Activated CD4-positive, alpha-beta T cell treated with anti-CD3 and anti-CD28 coated beads, Interleukin-2, Interleukin-6, amounts not matched to agents 100 ng/mL and 50 ng/mL, durations not matched to agents 16 hours and 8 hours (primary cell): ENCODE measurements at regions not wholly inside any gene's neighbourhood (a gene's known extent, or its start where the extent isn't known, plus 50 kb on each side); places are given as distances from the start of the nearest gene placed in this dataset.
"Not testable (repeated sequence)": the region's sequence is repeated elsewhere in the genome, so short reads cannot be mapped to it uniquely, and the experiment has no call there.

Source experiments
- DNase-seq: peaks from one replicate; pipeline ENCODE4 v3.0.0-alpha.2; 2020

DNA sequence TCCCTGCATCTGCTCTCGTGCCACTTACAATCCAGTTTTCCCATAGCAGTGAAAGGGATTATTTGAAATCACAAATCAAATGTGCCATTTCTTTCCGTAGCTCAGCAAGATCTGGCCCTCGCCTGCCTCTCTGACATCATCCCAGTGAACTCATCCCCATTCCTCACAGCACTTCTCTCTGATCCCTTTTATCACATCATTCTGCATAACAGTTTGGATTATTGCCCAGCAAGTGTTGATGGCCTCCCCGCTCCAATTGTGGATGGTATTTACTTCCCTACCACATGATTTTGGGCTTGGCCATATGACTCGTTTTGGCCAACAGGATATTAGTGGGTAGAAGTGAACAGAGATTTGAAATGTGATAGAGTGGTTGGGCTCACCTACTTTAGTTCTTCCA is 185.0 kb downstream of the NPIPA7 start:
- DNase-seq = not testable (repeated sequence)

DNA sequence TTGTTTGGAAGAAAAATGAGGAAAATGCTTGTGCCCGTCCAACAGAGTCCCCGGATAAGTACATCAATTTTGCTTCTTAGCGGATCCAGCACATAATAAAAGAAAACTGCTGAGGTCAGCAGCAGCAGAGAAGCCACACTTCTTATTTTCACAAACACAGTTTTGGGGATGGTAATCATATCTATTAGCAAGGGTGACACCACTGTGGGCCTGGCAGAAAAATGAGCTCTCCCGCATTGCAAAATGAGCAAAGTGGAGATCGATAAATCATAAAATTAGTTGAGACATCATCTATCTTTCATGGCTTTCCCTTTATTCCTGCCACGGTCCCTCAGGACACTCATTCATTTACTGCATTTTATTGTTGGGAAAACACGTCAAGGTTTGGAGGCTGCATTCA is 186.4 kb downstream of the NPIPA7 start:
- not testable (repeated sequence) for DNase-seq

DNA sequence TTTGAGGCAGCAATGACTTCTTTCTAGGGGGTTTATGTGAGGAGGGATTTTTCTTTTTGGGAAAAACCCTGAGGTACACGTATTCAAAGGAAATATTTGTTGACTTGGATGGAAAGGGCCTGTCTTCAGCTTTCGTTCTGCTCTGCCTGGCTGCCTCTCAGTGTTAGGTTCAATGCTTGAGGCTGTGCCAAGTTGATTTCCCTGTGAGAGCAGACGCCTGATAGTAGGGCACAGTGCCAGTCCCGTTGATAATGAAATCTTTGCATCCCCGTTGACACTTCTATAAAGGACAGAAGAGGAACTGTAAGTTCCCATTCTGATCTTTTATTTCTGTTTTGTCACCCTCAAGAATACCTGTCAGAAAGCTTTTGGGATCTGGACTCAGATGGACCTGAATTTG is 191.1 kb downstream of the NPIPA7 start:
- not testable (repeated sequence) for DNase-seq

DNA sequence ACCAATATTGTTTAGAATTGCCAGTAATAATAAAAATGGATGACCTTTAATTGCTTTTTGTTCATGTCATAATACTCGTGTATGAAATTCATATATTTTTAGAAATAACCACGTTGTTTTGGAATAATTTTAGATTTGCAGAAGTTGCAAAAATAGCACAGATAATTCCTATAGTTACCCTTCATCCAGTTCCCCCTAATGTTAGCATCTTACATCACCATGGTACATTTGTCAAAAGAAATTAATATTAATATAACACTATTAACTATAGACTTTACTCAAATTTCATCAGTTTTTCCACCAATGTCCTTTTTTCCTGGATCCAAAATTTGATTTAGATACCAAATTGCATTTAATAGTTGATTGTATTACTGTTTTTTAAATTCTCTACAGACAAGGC is 191.9 kb downstream of the NPIPA7 start:
- DNase-seq = not testable (repeated sequence)

DNA sequence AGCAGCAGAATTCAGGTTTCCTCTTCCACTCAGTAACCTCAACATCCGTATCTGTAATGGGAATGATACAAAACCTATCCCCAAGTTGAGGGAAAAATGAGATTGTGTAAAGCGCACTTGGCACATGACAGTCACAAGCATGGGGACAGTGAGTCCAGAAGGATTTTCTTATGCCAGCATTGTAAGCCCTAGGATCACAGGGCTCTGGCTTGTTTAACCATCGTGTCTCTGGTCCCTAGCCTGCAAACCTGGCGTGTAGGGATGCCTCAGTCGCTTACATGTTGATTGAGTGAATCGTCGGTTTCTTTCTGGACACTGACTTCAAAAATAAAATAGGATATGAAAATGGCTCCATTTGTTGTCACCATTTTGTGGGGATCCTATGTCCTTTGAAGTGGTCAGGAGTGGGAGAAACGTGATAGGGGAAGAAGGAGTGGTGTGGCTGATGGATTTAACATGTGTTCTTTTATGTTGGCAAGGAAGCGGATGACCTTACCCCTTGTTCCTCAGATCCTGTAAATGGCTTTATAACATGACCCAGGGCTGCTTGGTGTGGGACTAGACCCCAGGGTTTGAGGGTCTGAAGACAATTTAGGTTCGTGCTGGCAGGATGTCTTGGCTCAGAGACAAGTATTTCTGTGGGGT is 193.3 kb downstream of the NPIPA7 start:
- DNase-seq = not testable (repeated sequence)

DNA sequence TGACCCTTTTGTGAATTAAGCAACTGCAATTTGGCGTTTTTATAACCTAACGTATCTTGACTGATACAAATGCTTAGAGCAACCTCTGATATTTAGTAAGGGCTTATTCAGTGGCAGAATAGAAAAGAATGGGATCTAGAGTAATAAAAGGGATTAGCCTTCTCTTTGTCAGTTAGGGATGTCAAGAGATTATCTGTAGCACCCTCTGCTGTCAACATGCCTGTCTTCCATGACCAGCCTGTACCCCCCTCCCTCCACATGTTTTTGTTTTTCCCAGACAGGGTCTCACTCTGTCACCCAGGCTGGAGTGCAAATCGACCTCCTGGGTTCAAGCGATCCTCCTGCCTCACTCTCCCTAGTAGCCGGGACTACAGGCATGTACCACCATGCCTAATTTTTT is 198.1 kb downstream of the NPIPA7 start:
- not testable (repeated sequence) for DNase-seq

DNA sequence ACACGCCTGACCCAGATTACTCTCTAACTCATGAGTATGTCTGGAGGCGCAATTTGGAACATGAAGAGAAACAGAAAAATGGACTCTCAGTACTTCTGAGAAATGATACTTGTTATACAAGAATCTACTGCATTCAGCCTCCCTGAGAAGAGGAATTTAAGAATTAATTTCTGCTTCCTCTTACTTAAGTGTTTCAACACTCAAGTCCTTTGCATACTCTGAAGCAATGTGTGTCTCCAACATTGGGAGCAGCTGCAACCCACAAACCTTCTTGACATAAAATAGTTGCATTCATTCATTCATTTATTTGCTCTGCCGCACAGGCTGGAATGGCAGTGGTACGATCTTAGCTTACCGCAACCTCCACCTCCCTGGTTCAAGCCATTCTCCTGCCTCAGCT is 199.8 kb downstream of the NPIPA7 start:
- no peak for DNase-seq

DNA sequence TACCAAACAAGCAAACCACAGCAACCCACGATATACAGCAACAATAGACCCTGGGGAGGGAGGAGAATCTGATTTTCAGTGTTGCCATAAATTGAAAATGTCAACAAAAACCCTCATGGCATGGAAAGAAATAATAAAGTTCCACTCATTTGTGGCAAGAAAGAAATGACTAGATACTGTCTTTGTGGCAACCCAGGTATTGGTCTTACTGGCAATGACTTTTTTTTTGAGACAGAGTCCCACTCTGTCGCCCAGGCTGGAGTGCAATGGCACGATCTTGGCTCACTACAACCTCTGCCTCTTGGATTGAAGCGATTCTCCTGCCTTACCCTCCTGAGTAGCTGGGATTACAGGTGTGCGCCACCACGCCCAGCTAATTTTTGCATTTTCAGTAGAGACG is 204.0 kb downstream of the NPIPA7 start:
- DNase-seq = peak; percentile 59

DNA sequence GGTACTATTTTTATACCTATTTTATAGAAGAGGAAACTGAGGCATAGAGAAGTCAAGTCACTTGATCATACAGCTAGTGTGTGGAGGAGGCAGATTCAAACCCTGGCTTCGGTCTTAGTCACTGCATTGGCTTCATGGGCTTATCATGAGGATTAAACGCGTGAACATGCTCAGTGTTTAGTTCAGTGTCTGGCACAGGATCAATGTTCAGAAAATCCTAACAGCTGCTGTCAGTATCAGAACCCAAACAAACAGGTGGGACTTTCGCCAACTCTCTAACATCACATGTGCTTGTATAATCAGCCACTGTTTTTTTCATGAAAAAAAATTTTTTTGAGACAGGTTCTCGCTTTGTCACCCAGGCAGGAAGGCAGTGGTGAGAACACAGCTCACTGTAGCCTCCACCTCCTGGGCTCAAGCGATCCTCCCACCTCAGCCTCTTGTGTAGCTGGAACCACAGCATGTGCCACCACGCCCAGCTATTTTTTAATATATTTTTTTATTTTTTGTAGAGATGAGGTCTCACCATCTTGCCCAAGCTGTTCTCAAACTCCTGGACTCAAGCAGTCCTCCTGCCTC is 207.2 kb downstream of the NPIPA7 start:
- not testable (repeated sequence) for DNase-seq

DNA sequence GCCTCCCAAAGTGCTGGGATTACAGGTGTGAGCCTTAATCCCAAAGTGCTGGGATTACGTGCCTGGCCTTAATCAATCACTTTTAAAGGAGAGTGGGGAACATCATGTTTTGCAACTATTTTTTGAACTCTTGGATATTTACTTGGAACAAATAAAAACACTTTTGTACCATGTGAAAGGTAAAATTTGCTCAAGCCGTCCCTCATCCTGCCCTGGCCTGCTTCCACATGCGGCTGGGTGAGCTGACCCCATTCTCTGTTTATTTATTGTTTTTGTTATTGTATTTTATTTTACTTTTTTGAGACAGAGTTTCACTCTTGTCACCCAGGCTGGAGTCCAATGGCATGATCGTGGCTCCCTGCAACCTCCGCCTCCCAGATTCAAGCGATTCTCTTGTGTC is 208.0 kb downstream of the NPIPA7 start:
- not testable (repeated sequence) for DNase-seq

DNA sequence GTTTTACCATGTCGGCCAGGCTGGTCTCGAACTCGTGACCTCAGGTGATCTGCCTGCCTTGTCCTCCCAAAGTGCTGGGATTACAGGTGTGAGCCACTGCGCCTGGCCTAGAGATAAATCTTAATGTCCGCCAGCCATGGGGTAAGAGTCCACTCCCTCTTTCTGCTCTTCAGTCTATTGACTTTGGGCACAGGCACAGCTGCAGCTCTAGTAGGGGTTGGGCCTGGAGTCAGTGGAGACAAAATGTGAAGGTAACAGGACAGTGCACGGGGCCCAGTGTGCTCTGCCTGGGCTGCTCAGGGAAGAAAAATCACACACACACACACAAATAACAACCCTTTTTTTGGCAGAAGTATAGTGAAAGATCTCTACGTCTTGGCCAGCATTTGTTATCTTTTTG is 209.5 kb downstream of the NPIPA7 start:
- not testable (repeated sequence) for DNase-seq

DNA sequence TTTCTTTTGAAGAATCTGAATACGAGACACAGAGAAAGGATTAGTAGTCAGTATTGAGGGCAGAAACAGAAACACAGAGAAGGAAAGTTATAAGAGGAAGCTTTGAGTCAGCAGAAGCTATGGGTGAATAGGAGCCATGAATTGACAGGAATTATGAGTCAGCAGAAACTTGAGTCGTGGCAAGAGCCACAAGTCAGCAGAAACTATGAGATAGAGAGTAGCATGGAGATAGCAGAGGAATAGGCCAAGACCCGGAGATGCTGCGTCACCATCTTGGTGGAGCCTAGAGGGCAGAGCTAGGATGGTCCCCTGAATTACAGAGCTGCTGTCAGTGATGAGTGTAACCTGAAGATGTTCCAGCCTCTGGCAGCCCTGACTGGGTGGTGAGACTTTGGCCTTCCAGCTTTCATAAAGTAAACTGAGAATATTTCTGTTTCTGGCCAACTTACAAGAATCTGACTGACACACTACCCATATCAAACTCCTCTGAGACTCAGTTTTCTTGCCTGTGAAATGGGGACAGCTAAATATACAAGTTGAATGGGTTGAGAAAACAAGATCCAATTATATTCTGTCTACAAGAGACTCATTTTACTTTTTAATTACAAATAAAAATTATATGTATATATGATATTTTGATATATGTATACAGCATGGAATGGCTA is 211.8 kb downstream of the NPIPA7 start:
- DNase-seq = not testable (repeated sequence)

DNA sequence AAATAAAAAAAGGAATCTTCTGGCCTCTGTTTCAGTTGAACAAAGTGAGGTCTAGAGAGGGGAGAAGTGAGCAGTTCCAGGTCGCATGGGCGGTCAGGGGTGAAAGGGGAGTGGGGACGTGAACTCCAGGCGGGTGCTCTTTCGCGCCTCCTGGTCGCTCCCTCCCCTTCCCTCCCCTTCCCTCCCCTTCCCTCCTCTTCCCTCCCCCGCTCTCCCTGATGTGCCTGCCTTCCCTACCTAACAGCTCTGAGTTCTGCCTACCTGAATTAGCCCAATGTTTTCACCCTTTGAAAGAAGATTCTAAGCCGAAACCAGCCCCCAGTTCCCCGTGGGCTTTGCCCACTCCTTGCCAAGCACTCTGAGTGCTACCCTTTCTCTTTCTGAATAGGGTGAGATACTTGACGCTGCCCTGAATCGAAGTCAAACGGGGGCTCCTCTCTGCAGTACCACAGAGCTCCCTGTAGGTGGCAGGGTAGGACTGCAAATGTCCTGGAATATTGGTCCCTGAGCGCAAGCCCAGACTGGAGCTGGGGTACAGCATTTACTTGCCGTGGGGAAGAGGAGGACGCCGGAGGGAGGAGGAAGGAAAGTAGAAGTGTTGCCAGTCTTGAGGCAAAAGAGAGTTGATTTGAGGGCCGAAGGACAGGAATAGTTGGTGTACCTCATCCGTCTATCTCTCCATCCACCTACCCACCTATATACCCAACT is 214.4 kb downstream of the NPIPA7 start:
- peak; percentile 74 for DNase-seq

DNA sequence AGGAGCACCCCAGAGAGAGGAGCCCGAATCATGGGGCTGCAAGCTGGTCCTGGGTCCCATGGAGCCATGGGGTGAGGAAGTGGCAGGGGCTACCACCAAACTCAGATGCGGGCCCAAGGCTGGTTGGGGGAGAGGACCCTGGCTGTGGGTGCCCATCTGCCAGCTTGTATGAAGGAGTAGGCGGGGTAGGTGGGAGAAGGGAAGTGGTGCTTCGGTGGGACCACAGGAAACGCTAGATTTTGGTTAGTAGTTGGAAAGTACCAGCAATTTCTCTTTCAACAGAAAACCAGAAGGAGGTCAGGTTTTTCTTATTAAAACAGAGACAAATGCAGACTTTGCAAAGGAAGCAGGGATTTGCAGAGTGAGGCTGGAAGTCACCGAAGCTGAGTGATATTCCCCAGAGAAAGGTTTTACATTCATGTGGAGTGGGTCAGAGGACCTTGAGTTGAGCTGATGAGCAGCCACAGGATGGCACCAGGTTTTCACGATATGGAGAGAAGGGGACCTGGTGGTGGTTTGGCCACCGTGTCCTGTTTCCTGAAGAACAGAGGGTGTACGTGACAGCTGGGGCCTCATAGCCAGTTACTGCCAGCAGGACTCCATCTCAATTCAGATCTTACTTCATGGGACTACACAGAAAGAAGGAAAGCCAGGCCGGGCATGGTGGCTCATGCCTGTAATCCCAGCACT is 216.2 kb downstream of the NPIPA7 start:
- not testable (repeated sequence) for DNase-seq

DNA sequence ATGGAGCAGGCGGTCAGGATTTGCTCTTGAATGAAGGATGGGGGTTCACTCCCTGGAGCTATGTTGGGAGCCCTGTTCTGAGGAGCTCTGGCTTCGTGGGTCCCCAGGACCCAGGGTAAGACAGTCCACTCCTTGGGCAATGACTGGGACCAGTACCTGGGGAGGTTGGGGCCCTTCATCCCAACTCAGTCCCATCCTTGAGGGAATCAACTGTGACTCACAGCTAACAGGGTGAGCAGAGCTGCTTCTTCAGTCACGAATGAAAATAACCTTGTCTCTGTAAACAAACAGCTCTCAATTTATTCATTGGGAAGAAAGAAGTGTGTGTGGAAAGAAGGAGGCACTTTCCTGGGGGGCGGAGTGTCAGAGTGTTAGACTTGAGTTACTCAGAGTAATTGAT is 222.3 kb downstream of the NPIPA7 start:
- DNase-seq = not testable (repeated sequence)

DNA sequence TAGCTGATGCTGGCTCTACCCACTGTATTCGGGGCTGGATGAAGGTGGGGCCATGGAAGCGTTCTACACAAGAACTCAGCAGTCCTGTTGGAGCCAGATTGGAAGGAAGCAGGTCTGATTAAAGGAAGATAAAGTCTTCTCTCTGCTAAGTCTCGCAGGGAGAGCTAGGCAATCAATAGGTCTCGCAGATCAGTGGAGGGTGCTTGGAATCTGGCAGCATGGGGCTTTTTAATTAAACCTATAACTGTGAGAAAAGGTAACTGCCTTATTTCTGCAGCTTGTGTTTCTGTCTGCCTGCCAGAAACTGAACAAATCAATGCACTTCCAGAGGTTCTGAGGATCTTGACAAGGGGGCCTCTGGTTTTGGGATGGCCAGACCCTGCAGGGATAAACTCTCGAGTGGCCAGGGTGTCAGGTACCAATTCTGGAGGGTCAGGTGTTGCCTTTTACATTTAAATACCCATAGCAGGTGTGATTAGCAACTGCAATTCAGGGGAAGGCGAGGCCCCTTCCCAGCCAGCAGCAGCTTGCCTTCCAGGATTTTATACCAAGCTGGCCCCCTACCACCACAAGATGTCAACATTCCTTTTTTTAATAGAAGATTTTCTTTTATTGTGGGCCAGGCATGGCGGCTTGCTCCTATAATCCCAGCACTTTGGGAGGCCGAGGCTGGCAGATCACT is 228.6 kb downstream of the NPIPA7 start:
- not testable (repeated sequence) for DNase-seq

DNA sequence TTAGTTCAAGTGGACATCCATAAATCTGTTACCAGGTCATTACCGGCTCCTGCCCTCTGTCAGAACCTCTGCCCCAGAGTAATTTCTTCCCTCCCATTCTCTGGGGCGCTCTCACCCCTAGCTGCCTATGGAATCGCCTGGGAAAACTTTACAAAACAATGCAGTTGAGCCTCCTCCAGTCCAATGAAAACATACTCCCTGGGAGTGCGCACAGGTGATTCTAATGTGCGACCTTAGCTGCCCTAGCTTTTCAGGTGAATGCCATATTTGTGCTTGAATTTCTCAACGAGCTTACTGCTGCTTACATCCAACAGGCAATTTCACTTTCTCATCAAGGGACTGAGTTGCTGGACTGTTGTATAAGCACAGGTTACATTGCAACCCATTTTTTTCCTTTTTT is 230.7 kb downstream of the NPIPA7 start:
- not testable (repeated sequence) for DNase-seq

DNA sequence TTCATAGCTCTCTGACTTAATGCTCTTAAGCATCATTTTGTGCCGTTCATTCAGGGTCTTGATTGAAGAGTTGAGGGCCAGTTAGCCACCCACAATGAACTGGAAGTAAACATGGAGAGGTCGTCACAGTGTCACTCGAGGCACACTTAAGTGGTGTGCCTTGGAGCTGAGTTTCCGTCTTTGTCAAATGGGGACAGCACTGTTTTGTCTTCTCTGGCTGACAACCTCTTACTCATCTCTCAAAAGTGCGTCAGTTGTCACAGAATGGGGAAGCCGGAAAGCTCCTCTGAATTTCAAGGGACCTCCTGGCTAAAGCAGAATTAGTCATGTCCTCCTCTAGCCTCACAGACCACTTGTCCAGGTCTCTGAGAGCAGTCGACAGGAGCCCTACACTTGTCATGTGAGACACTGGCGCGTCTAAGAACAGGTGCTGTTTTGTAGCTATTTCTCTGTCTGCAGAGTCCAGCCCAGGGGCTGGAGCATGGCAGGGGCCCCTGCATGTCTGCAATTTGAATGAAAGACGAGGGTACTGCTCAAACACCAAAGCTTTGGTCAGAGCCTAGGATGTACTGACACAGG is 231.5 kb downstream of the NPIPA7 start:
- not testable (repeated sequence) for DNase-seq

DNA sequence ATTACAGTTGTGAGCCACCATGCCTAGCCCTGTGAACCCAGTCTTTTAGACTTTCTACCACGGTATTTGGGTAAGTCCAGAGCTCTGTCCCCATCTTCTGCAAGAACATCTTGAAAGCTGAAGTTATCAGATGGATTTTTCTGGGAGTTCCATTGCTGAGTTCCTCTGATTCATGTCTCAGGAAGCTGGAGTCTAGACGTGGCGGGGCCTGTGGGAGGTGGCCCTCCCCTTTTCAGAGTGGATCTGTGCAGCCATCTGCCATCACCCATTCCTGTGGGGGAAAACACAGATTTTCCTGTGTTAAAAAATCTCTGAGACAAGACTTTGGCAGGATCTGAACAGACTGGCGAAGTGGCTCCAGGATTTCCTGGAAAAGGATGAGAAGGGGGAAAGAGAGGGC is 234.3 kb downstream of the NPIPA7 start:
- DNase-seq = not testable (repeated sequence)

DNA sequence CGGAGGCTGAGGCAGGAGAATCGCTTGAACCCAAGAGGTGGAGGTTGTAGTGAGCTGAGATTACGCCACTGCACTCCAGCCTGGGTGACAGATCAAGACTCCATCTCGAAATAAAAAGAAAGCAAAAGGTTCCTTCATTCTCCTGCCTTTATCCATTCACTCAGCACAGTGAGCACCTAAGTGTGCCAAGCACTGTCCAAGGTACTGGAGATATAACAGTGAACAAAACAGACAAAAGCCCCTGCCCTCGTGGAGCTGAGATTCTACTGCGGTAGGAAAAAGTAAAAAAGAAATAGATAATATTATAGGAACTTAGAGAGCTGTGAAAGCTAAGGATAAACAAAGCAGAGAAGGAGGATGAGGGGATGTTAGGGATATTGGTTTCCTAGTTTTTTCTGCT is 235.5 kb downstream of the NPIPA7 start:
- not testable (repeated sequence) for DNase-seq

DNA sequence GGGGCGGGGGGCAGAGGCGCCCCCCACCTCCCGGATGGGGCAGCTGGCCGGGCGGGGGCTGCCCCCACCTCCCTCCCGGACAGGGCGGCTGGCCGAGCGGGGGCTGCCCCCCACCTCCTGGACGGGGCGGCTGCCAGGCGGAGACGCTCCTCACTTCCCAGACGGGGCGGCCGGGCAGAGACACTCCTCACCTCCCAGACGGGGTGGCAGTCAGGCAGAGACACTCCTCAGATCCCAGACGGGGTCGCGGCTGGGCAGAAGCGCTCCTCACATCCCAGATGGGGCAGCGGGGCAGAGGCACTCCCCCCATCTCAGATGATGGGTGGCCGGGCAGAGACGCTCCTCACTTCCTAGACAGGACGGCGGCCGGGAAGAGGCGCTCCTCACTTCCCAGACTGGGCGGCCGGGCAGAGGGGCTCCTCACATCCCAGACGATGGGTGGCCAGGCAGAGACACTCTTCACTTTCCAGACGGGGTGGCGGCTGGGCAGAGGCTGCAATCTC is 240.1 kb downstream of the NPIPA7 start:
- DNase-seq = not testable (repeated sequence)

DNA sequence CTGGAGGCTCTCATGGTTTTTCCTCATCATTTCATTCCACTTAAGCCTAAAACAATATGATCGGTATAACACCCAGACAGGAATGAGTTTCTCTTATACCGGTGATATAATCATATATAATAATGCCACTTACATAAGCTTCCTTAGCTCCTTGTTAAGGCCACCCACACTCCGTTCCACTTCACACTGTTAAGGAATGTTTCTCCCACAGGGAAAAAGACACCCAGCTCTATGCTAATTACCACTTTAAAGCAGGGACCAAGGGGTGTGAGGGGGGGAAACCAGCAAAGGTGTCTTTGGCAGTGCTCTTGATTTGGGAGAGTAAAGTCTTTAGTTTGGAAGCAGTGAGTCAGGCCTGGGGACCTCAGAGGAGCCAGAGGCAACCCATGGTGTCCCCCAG is 245.4 kb downstream of the NPIPA7 start:
- DNase-seq = not testable (repeated sequence)
